ENCODE measurements at regions not wholly inside any gene's neighbourhood (a gene's known extent, or its start where the extent isn't known, plus 50 kb on each side); places are given as distances from the start of the nearest gene placed in this dataset.

GRCh38 chr7:35314354-35314753, 60.5 kb upstream of the TBX20 start:
- no peaks in the 10 kb centered on the region for H4K20me1 ChIP-seq (ENCODE audit: insufficient read depth, low read length)
- H3K27me3 ChIP-seq (ENCODE audit: control insufficient read depth, insufficient read depth, low read length): no peaks in the 10 kb centered on the region
- intact Hi-C loops (cut with micrococcal nuclease): no loop called here
- in situ Hi-C loops (cut with MboI; ENCODE audit: low sequenced_read_pairs): no loop called here
- no peaks in the 10 kb centered on the region for H3K4me1 ChIP-seq (ENCODE audit: control insufficient read depth, insufficient read depth, low read length)
- no peak overlapping the region for H3K4me3 ChIP-seq (ENCODE audit: insufficient read depth, low read depth, low read length)
- DNase-seq (no peak), ATAC-seq (ENCODE audit: low read depth) (no peak)
- no peak overlapping the region for H2AFZ ChIP-seq (replicated peaks; ENCODE audit: low read length, poor library complexity)
- H2AK5ac ChIP-seq (ENCODE audit: low read depth, low read length): no peak overlapping the region
- no peak overlapping the region for H3K4me2 ChIP-seq (ENCODE audit: low read depth, low read length)
- no peak overlapping the region for H3K27ac ChIP-seq (ENCODE audit: insufficient read depth, low read length)
- no peaks in the 10 kb centered on the region for H3K36me3 ChIP-seq (ENCODE audit: control insufficient read depth, insufficient read depth, low read length)
- no peak overlapping the region for H4K8ac ChIP-seq (ENCODE audit: low read depth in 2 of 2, low read length in 2 of 2)
- H2BK20ac ChIP-seq (ENCODE audit: low read depth, low read length): no peak overlapping the region
- no peak overlapping the region for H2AK9ac ChIP-seq (replicated peaks; ENCODE audit: low read depth, low read length, poor library complexity)
- H4K5ac ChIP-seq (ENCODE audit: low read depth, low read length): no peak overlapping the region
- CTCF ChIA-PET: no interaction called here
- H3K9me3 ChIP-seq (ENCODE audit: control insufficient read depth, insufficient read depth, low read length): no peaks in the 10 kb centered on the region
- dilution Hi-C loops (cut with HindIII; ENCODE audit: low sequenced_read_pairs, unreplicated experiment): no loop called here
- POLR2A ChIA-PET (ENCODE audit: unreplicated experiment): no interaction called here
- H2BK120ac ChIP-seq (ENCODE audit: low read depth, low read length): no peak overlapping the region
- H3K23ac ChIP-seq (ENCODE audit: low read depth, low read length): no peak overlapping the region
- BruUV-seq (replicated peaks): no TSS peak
- no peaks in the 10 kb centered on the region for H3K9me1 ChIP-seq (ENCODE audit: insufficient read depth, low read length)
- no peak overlapping the region for H3K56ac ChIP-seq (ENCODE audit: extremely low read depth, insufficient read depth, low read length)
- H3K4ac ChIP-seq (ENCODE audit: low read depth, low read length): no peak overlapping the region
- WGBS, 2 experiments (ENCODE audit: extremely low coverage in 2 of 2, insufficient read length in 1 of 2): 33% methylated on average over 1 of the region's 2 CpGs; no CpG with 5 or more reads in 1 of the 2 experiments
- H3K79me1 ChIP-seq (ENCODE audit: low read depth in 1 of 2, low read length in 2 of 2): no peaks in the 10 kb centered on the region
- H3K9ac ChIP-seq (ENCODE audit: low read depth, low read length): no peak overlapping the region
- no peak overlapping the region for H4K91ac ChIP-seq (ENCODE audit: insufficient read depth, low read depth, low read length)
- no peak overlapping the region for H2BK5ac ChIP-seq (ENCODE audit: low read depth, low read length, poor library complexity, severe bottlenecking)
- no peak overlapping the region for H2BK15ac ChIP-seq (ENCODE audit: low read depth, low read length)
- no peak overlapping the region for H3K18ac ChIP-seq (ENCODE audit: low read depth, low read length)
- TF ChIP-seq POLR2A (IDR thresholded peaks at IDR 0.05; ENCODE audit: low read depth, low read length) (no peak), CHD1 (IDR thresholded peaks at IDR 0.05; ENCODE audit: low read depth, low read length) (no peak), MXI1 (IDR thresholded peaks at IDR 0.05; ENCODE audit: borderline replicate concordance, low read depth, low read length) (no peak), CEBPB (IDR thresholded peaks at IDR 0.05; ENCODE audit: low read depth, low read length) (no peak), NFE2L2 (IDR thresholded peaks at IDR 0.05; ENCODE audit: low read depth, low read length) (no peak), SMC3 (IDR thresholded peaks at IDR 0.05; ENCODE audit: low read depth, low read length) (no peak), RCOR1 (IDR thresholded peaks at IDR 0.05; ENCODE audit: insufficient replicate concordance, low read length) (no peak)
- TF ChIP-seq, protein P1, sequence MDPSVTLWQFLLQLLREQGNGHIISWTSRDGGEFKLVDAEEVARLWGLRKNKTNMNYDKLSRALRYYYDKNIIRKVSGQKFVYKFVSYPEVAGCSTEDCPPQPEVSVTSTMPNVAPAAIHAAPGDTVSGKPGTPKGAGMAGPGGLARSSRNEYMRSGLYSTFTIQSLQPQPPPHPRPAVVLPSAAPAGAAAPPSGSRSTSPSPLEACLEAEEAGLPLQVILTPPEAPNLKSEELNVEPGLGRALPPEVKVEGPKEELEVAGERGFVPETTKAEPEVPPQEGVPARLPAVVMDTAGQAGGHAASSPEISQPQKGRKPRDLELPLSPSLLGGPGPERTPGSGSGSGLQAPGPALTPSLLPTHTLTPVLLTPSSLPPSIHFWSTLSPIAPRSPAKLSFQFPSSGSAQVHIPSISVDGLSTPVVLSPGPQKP (IDR thresholded peaks at IDR 0.05; ENCODE audit: borderline replicate concordance, low read depth, low read length): no peak
- TF ChIP-seq, protein P2, sequence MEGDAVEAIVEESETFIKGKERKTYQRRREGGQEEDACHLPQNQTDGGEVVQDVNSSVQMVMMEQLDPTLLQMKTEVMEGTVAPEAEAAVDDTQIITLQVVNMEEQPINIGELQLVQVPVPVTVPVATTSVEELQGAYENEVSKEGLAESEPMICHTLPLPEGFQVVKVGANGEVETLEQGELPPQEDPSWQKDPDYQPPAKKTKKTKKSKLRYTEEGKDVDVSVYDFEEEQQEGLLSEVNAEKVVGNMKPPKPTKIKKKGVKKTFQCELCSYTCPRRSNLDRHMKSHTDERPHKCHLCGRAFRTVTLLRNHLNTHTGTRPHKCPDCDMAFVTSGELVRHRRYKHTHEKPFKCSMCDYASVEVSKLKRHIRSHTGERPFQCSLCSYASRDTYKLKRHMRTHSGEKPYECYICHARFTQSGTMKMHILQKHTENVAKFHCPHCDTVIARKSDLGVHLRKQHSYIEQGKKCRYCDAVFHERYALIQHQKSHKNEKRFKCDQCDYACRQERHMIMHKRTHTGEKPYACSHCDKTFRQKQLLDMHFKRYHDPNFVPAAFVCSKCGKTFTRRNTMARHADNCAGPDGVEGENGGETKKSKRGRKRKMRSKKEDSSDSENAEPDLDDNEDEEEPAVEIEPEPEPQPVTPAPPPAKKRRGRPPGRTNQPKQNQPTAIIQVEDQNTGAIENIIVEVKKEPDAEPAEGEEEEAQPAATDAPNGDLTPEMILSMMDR (conservative IDR thresholded peaks at IDR 0.05; ENCODE audit: low read depth, low read length): no peak
- no peak overlapping the region for H3K14ac ChIP-seq (replicated peaks; ENCODE audit: low read depth, low read length)

Measured in IMR-90 (cell line).